ENCODE measurements at regions not wholly inside any gene's neighbourhood (a gene's known extent, or its start where the extent isn't known, plus 50 kb on each side); places are given as distances from the start of the nearest gene placed in this dataset.

DNA sequence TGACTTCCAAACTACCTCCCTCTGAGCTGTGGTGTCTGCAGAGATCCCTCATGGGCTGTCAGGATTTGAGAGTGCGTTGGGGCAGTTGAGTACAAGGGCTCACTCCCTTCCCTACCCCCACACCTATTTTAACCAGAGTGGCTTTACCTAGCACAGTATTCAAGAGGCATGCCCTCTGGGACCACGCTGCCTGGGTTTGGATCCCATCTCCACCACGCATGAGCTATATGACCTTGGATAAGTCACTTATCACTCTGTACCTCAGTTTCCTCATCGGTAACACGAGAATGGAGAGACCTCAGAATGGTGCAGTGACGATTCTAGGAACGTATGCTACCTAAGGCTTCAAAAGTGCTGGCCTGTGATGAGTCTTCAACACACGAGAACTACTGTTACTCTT, 147.3 kb upstream of the WNT4 start:
- CTCF ChIA-PET = no interaction called here
- no peaks in the 10 kb centered on the region for H3K27me3 Mint-ChIP-seq (ENCODE audit: unreplicated experiment)
- intact Hi-C loops (cut with micrococcal nuclease; ENCODE audit: unreplicated experiment) = no loop called here
- H3K27ac Mint-ChIP-seq (ENCODE audit: unreplicated experiment) = no peak overlapping the region
- no TSS peak for BruUV-seq (replicated peaks)
- DNase-seq = no peak
- TF ChIP-seq, protein P1, sequence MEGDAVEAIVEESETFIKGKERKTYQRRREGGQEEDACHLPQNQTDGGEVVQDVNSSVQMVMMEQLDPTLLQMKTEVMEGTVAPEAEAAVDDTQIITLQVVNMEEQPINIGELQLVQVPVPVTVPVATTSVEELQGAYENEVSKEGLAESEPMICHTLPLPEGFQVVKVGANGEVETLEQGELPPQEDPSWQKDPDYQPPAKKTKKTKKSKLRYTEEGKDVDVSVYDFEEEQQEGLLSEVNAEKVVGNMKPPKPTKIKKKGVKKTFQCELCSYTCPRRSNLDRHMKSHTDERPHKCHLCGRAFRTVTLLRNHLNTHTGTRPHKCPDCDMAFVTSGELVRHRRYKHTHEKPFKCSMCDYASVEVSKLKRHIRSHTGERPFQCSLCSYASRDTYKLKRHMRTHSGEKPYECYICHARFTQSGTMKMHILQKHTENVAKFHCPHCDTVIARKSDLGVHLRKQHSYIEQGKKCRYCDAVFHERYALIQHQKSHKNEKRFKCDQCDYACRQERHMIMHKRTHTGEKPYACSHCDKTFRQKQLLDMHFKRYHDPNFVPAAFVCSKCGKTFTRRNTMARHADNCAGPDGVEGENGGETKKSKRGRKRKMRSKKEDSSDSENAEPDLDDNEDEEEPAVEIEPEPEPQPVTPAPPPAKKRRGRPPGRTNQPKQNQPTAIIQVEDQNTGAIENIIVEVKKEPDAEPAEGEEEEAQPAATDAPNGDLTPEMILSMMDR (IDR thresholded peaks at IDR 0.05; ENCODE audit: unreplicated experiment) = no peak
- no peak overlapping the region for H3K4me3 Mint-ChIP-seq (ENCODE audit: low read depth, unreplicated experiment)
- H3K9me3 Mint-ChIP-seq (ENCODE audit: low read depth, unreplicated experiment) = no peaks in the 10 kb centered on the region
- no peaks in the 10 kb centered on the region for H3K4me1 Mint-ChIP-seq (ENCODE audit: low read depth, unreplicated experiment)
- H3K36me3 Mint-ChIP-seq (ENCODE audit: insufficient read depth, unreplicated experiment) = no peaks in the 10 kb centered on the region

DNA sequence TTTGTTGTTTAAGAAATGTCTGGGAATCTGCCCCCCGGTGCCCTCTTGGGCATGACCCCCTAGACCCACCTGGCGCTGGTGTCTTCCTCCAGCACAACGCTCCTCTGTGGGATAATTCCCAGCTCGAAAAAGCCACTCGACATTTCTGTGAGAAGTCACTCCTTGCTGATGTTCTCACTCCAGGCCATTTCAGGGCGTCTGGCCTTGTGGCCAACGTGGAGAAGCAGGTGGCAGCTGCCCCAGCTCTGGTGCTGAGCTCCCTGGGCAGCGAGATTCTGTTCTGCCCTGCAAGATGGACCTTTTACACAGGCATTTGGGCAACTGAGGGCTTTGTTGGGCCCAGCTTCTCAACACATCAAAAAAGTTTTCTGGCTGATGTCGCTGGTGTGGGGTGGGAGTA, 147.7 kb upstream of the WNT4 start:
- intact Hi-C loops (cut with micrococcal nuclease; ENCODE audit: unreplicated experiment) = no loop called here
- TF ChIP-seq, protein P1 (IDR thresholded peaks at IDR 0.05; ENCODE audit: unreplicated experiment) = no peak
- H3K27me3 Mint-ChIP-seq (ENCODE audit: unreplicated experiment) = peaks cover 2% of the 10 kb centered on the region
- H3K36me3 Mint-ChIP-seq (ENCODE audit: insufficient read depth, unreplicated experiment) = no peaks in the 10 kb centered on the region
- no peaks in the 10 kb centered on the region for H3K4me1 Mint-ChIP-seq (ENCODE audit: low read depth, unreplicated experiment)
- no peak overlapping the region for H3K27ac Mint-ChIP-seq (ENCODE audit: unreplicated experiment)
- no peak overlapping the region for H3K4me3 Mint-ChIP-seq (ENCODE audit: low read depth, unreplicated experiment)
- DNase-seq = no peak
- CTCF ChIA-PET = no interaction called here
- no TSS peak for BruUV-seq (replicated peaks)
- H3K9me3 Mint-ChIP-seq (ENCODE audit: low read depth, unreplicated experiment) = no peaks in the 10 kb centered on the region

DNA sequence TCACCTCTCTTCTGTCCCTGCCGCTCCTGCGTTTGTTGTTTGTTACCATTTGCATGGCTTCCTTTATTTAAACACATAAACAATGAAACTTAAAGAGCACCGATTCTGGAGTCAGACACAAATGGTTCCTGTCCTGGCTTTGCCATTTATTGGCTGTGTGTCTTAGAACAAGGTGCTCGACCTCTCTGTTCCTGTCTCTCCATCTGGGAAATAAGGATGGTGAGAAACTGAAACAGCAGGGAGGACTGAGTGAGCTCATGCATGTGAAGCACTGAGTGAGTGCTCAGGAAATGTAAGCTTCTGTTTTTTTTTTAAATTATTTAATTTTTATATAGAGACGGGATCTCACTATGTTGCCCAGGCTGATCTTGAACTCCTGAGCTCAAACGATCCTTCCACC, 148.2 kb upstream of the WNT4 start:
- intact Hi-C loops (cut with micrococcal nuclease; ENCODE audit: unreplicated experiment) = no loop called here
- TF ChIP-seq, protein P1 (IDR thresholded peaks at IDR 0.05; ENCODE audit: unreplicated experiment) = no peak
- peaks cover 7% of the 10 kb centered on the region for H3K27me3 Mint-ChIP-seq (ENCODE audit: unreplicated experiment)
- DNase-seq = no peak
- CTCF ChIA-PET = no interaction called here
- H3K36me3 Mint-ChIP-seq (ENCODE audit: insufficient read depth, unreplicated experiment) = no peaks in the 10 kb centered on the region
- no peak overlapping the region for H3K4me3 Mint-ChIP-seq (ENCODE audit: low read depth, unreplicated experiment)
- BruUV-seq (replicated peaks) = no TSS peak
- no peaks in the 10 kb centered on the region for H3K9me3 Mint-ChIP-seq (ENCODE audit: low read depth, unreplicated experiment)
- no peaks in the 10 kb centered on the region for H3K4me1 Mint-ChIP-seq (ENCODE audit: low read depth, unreplicated experiment)
- H3K27ac Mint-ChIP-seq (ENCODE audit: unreplicated experiment) = no peak overlapping the region

DNA sequence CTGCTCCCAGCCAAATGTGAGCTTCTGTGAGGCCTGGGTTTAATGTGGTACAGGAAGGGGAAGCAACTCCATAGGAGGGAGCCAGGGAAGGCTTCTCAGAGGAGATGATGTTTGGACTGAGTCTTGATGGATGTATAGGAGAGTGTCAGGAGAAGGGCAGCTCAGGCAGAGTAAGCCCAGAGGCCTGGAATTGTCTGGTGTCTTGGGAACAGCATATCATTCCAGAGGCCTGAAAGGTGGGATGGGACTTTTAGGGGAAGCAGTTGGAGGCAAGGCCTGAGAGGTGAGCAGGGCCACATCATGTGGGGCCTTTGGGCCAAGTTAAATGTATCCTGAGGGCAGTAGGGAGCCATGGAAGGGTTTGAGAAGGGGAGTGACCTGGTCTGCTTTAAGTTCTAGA, 148.6 kb upstream of the WNT4 start:
- TF ChIP-seq, protein P1 (IDR thresholded peaks at IDR 0.05; ENCODE audit: unreplicated experiment) = no peak
- DNase-seq = no peak
- H3K4me1 Mint-ChIP-seq (ENCODE audit: low read depth, unreplicated experiment) = no peaks in the 10 kb centered on the region
- no peaks in the 10 kb centered on the region for H3K9me3 Mint-ChIP-seq (ENCODE audit: low read depth, unreplicated experiment)
- H3K27ac Mint-ChIP-seq (ENCODE audit: unreplicated experiment) = no peak overlapping the region
- CTCF ChIA-PET = no interaction called here
- peaks cover 11% of the 10 kb centered on the region for H3K27me3 Mint-ChIP-seq (ENCODE audit: unreplicated experiment)
- BruUV-seq (replicated peaks) = no TSS peak
- intact Hi-C loops (cut with micrococcal nuclease; ENCODE audit: unreplicated experiment) = no loop called here
- no peak overlapping the region for H3K4me3 Mint-ChIP-seq (ENCODE audit: low read depth, unreplicated experiment)
- H3K36me3 Mint-ChIP-seq (ENCODE audit: insufficient read depth, unreplicated experiment) = no peaks in the 10 kb centered on the region
